HG03045 (cell line): ENCODE measurements at regions not wholly inside any gene's neighbourhood (a gene's known extent, or its start where the extent isn't known, plus 50 kb on each side); places are given as distances from the start of the nearest gene placed in this dataset.
"Not testable (repeated sequence)": the region's sequence is repeated elsewhere in the genome, so short reads cannot be mapped to it uniquely, and the experiment has no call there.

Experiments used
- ATAC-seq: cut with Tn5 transposase; IDR thresholded peaks from one replicate; pipeline ENCODE4 v1.9.1; 2021; ENCODE audit warnings: mild to moderate bottlenecking, moderate library complexity; ENCODE audit not compliant: unreplicated experiment

GRCh38 chr2:83016343-83017110, 1442.6 kb downstream of the SUCLG1 start:
- no peak for ATAC-seq

- no peak for ATAC-seq
Measured at GRCh38 chr2:83015900-83016299, 1443.2 kb downstream of the SUCLG1 start.

- ATAC-seq, result no peak
Measured at GRCh38 chr2:83015035-83015715, 1443.9 kb downstream of the SUCLG1 start.

GRCh38 chr2:83014462-83014861, 1444.6 kb downstream of the SUCLG1 start:
- ATAC-seq, result no peak

- no peak for ATAC-seq
Measured at GRCh38 chr2:83006961-83007360, 1452.1 kb downstream of the SUCLG1 start.

- no peak for ATAC-seq
Measured at GRCh38 chr2:83003555-83003954, 1455.5 kb downstream of the SUCLG1 start.

GRCh38 chr2:83002706-83003105, 1456.4 kb downstream of the SUCLG1 start:
- no peak for ATAC-seq

- ATAC-seq, result no peak
Measured at GRCh38 chr2:82998781-82999180, 1460.3 kb downstream of the SUCLG1 start.

- ATAC-seq, result no peak
Measured at GRCh38 chr2:82996217-82996616, 1462.9 kb downstream of the SUCLG1 start.

- ATAC-seq, result no peak
Measured at GRCh38 chr2:82994151-82994550, 1464.9 kb downstream of the SUCLG1 start.

- no peak for ATAC-seq
Measured at GRCh38 chr2:82993609-82994008, 1465.5 kb downstream of the SUCLG1 start.

- ATAC-seq, result no peak
Measured at GRCh38 chr2:82992968-82993367, 1466.1 kb downstream of the SUCLG1 start.

- ATAC-seq, result not testable (repeated sequence)
Measured at GRCh38 chr2:82987706-82988105, 1471.4 kb downstream of the SUCLG1 start.

GRCh38 chr2:82986899-82987298, 1472.2 kb downstream of the SUCLG1 start:
- no peak for ATAC-seq

GRCh38 chr2:82985572-82986197, 1473.4 kb downstream of the SUCLG1 start:
- no peak for ATAC-seq

- ATAC-seq, result no peak
Measured at GRCh38 chr2:82968358-82968757, 1490.7 kb downstream of the SUCLG1 start.

GRCh38 chr2:82964341-82964740, 1494.7 kb downstream of the SUCLG1 start:
- no peak for ATAC-seq

- no peak for ATAC-seq
Measured at GRCh38 chr2:82959727-82960126, 1499.4 kb downstream of the SUCLG1 start.

GRCh38 chr2:82954868-82955267, 1504.2 kb downstream of the SUCLG1 start:
- ATAC-seq, result no peak

GRCh38 chr2:82939211-82939610, 1519.9 kb downstream of the SUCLG1 start:
- ATAC-seq, result no peak

- ATAC-seq, result not testable (repeated sequence)
Measured at GRCh38 chr2:82938321-82938845, 1520.7 kb downstream of the SUCLG1 start.

- no peak for ATAC-seq
Measured at GRCh38 chr2:82913566-82913965, 1545.5 kb downstream of the SUCLG1 start.
